Tibial artery (tissue), 4 donors: ENCODE measurements at regions not wholly inside any gene's neighbourhood (a gene's known extent, or its start where the extent isn't known, plus 50 kb on each side); places are given as distances from the start of the nearest gene placed in this dataset.

ENCODE experiments used
- DNase-seq, 2 donors: peaks; one replicate each; pipeline ENCODE4 v3.0.0-alpha.2; 2019
- H3K27ac ChIP-seq, 2 donors: fragments of 200-600 bp; sonication (generic) in 1 of 2; 1 replicate in 1 of 2; 2 replicates in 1 of 2; pipeline ENCODE4 v1.5.1; 2018 to 2019; ENCODE audit warnings: mild to moderate bottlenecking in 1 of 2
- H3K27me3 ChIP-seq, 2 donors: fragments of 200-600 bp; sonication (generic) in 1 of 2; one replicate each; pipeline versions ENCODE4 v1.5.1 to v1.6.0; 2016 to 2019
- H3K36me3 ChIP-seq, 3 donors: fragments of 200-600 bp; sonication (generic) in 2 of 3; one replicate each; pipeline ENCODE4 v1.5.1; 2016 to 2019; ENCODE audit warnings: mild to moderate bottlenecking in 2 of 3
- H3K4me1 ChIP-seq, 4 donors: fragments of 200-600 bp; sonication (generic) in 2 of 4; 1 replicate in 3 of 4; 2 replicates in 1 of 4; pipeline ENCODE4 v1.5.1; 2016 to 2019
- H3K4me3 ChIP-seq, 2 donors: fragments of 200-600 bp; sonication (generic) in 1 of 2; 1 replicate in 1 of 2; 2 replicates in 1 of 2; pipeline ENCODE4 v1.5.1; 2018 to 2019; ENCODE audit warnings: mild to moderate bottlenecking in 2 of 2
- H3K9me3 ChIP-seq, 3 donors: fragments of 200-600 bp; sonication (generic) in 1 of 3; one replicate each; pipeline ENCODE4 v1.5.1; 2016 to 2019
- intact Hi-C: fragments of 100-400 bp; cut with DNase I; formaldehyde crosslinking; loops from one replicate; pipeline ENCODE4 v1.15.0; 2023; ENCODE audit warnings: low total_unique reads
- TF ChIP-seq, protein P1 (sequence below), 2 experiments: fragments of 200-600 bp in 1 of 2; fragments of 450-650 bp in 1 of 2; IDR thresholded peaks; one replicate each; pipeline ENCODE4 v1.5.1; 2017 to 2019; ENCODE audit warnings: antibody characterized with exemption in 2 of 2, mild to moderate bottlenecking in 1 of 2, moderate library complexity in 1 of 2

DNA sequence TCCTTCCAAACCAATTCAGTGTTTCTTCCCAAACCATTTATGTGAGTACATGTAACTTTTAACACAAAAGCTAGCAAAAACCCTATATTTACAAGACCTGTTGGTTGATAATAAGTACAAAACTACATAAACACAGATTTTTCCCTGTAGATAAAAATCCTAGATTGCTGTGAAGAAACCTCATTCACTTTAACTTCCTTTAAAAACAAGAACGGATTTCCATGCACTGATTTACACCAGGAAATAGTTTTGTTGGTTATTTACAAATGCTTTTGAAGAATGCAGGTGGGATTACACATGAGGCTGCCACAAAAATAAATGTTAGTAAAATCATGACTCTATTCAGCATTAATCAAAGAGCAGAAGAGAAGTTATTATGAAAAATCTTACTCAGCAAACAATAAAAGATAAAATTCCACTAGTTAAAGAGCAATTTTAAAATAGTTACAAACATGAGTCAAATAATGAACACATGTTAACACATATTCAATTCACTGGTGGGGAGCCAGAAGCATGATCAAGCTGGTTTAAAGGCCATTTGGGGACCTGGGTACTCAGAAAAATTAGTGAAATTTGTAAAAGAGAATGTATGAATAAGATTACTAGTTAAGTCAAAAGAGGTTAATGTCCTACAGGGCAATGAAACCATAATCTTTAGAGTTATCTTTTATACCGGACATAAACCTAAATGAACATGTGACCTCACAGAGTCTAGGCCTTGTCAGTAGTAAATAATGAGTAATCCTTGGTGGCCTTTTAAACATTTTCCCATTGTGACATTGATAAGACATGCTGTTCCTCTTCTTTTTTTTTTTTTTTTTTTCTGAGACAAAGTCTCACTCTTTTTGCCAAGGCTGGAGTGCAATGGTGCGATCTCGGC is 79.9 kb downstream of the PHLDA1 start:
- Histone ChIP-seq H3K4me3 (no peak overlapping the region), H3K27ac (no peak overlapping the region), H3K27me3 (no peaks in the 10 kb centered on the region), H3K4me1 (peaks cover 0 to 28% (median 4%) of the 10 kb centered on the region in 4 donors), H3K36me3 (no peaks in the 10 kb centered on the region), H3K9me3 (no peaks in the 10 kb centered on the region)
- intact Hi-C loops = no loop called here
- DNase-seq = no peak
- TF ChIP-seq, protein P1, sequence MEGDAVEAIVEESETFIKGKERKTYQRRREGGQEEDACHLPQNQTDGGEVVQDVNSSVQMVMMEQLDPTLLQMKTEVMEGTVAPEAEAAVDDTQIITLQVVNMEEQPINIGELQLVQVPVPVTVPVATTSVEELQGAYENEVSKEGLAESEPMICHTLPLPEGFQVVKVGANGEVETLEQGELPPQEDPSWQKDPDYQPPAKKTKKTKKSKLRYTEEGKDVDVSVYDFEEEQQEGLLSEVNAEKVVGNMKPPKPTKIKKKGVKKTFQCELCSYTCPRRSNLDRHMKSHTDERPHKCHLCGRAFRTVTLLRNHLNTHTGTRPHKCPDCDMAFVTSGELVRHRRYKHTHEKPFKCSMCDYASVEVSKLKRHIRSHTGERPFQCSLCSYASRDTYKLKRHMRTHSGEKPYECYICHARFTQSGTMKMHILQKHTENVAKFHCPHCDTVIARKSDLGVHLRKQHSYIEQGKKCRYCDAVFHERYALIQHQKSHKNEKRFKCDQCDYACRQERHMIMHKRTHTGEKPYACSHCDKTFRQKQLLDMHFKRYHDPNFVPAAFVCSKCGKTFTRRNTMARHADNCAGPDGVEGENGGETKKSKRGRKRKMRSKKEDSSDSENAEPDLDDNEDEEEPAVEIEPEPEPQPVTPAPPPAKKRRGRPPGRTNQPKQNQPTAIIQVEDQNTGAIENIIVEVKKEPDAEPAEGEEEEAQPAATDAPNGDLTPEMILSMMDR (IDR thresholded peaks at IDR 0.05) = no peak

DNA sequence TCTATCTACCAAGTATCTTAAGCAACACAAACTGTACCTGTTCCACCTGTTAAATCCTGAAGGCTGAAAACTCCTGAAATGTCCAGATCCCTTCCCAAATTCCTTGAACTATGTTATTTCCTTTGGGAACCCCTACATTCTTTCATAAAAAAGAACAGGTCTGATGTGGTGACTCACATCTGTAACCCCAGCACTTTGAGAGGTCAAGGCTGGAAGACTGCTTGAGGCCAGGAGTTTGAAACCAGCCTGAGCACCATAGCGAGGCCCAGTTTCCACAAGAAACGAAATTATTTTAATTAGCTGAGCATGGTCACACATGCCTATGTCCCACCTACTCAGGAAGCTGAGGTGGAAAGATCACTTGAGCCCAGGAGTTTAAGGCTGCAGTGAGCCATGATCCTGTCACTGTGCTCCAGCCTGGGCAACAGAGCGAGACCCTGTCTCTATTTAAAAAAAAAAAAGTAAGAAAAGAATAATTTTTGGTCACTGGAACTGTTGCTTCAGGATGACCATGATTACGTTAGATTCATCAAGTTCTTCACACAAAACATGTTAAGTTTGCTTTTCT is 84.3 kb downstream of the PHLDA1 start:
- Histone ChIP-seq H3K4me1 (peaks cover 0 to 21% (median 8%) of the 10 kb centered on the region in 4 donors), H3K36me3 (no peaks in the 10 kb centered on the region), H3K27ac (no peak overlapping the region), H3K27me3 (no peaks in the 10 kb centered on the region), H3K9me3 (no peaks in the 10 kb centered on the region), H3K4me3 (no peak overlapping the region)
- TF ChIP-seq, protein P1 (IDR thresholded peaks at IDR 0.05) = no peak
- DNase-seq = no peak
- intact Hi-C loops = no loop called here

DNA sequence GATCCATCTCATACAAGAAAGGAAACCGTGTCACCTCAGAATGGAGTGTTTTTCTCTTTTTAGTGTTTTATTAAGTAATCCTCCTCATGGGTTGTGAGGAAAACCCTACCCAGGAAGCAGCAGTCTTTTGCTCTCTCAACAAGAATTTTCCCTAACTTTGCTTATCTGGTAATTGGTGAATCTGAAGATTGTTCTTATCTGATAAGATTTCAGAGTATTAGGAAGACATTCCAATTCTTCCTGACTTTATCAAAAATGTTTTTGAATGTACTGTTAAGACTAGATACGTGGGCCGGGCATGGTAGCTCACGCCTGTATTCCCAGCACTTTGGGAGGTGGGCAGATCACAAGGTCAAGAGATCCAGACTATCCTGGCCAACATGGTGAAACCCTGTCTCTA is 86.0 kb downstream of the PHLDA1 start:
- no peak overlapping the region for H3K27ac ChIP-seq
- intact Hi-C loops = no loop called here

GRCh38 chr12:75944905-75945432 is 86.6 kb downstream of the PHLDA1 start:
- H3K9me3 ChIP-seq = no peaks in the 10 kb centered on the region
- no peaks in the 10 kb centered on the region for H3K36me3 ChIP-seq
- H3K4me1 ChIP-seq = peaks cover 0 to 15% (median 8%) of the 10 kb centered on the region in 4 donors
- H3K27ac ChIP-seq = peak overlapping the region in 1 of 2 donors; percentile 37
- intact Hi-C loops = no loop called here
- no peak overlapping the region for H3K4me3 ChIP-seq
- no peak for DNase-seq
- TF ChIP-seq, protein P1 (IDR thresholded peaks at IDR 0.05) = no peak
- H3K27me3 ChIP-seq = no peaks in the 10 kb centered on the region

More for the DNA sequence above, 86.0 kb downstream of the PHLDA1 start:
- Histone ChIP-seq H3K4me3 (no peak overlapping the region), H3K27me3 (no peaks in the 10 kb centered on the region), H3K9me3 (no peaks in the 10 kb centered on the region), H3K36me3 (no peaks in the 10 kb centered on the region), H3K4me1 (peaks cover 0 to 15% (median 8%) of the 10 kb centered on the region in 4 donors)
- TF ChIP-seq, protein P1 (IDR thresholded peaks at IDR 0.05) = no peak
- DNase-seq = no peak

- TF ChIP-seq, protein P1 (IDR thresholded peaks at IDR 0.05) = no peak
- Histone ChIP-seq H3K36me3 (no peaks in the 10 kb centered on the region), H3K4me3 (no peak overlapping the region)
Measured at GRCh38 chr12:75944097-75944904, 87.3 kb downstream of the PHLDA1 start.

More at GRCh38 chr12:75944097-75944904, 87.3 kb downstream of the PHLDA1 start:
- no peak for DNase-seq
- intact Hi-C loops = no loop called here
- no peaks in the 10 kb centered on the region for H3K27me3 ChIP-seq
- peak overlapping the region in 1 of 2 donors; percentile 41 for H3K27ac ChIP-seq
- peaks cover 0 to 15% (median 8%) of the 10 kb centered on the region in 4 donors for H3K4me1 ChIP-seq
- H3K9me3 ChIP-seq = no peaks in the 10 kb centered on the region
